Right lobe of liver (tissue), 6 donors: ENCODE measurements at regions not wholly inside any gene's neighbourhood (a gene's known extent, or its start where the extent isn't known, plus 50 kb on each side); places are given as distances from the start of the nearest gene placed in this dataset.

Experiments used
- ATAC-seq, 4 donors: fragments of 200-7000 bp; cut with Tn5 transposase; one replicate each; pipeline ENCODE4 v1.9.1; 2020; ENCODE audit warnings: mild to moderate bottlenecking in 4 of 4, moderate library complexity in 4 of 4
- DNase-seq, 3 donors: peaks; one replicate each; pipeline ENCODE4 v3.0.0-alpha.2; 2020
- H3K27ac ChIP-seq, 3 donors: fragments of 200-600 bp; one replicate each; pipeline ENCODE4 v1.8.0; 2022
- H3K27me3 ChIP-seq, 2 donors: fragments of 200-600 bp; one replicate each; pipeline ENCODE4 v1.8.0; 2022
- H3K36me3 ChIP-seq, 4 donors: fragments of 200-600 bp; sonication (generic) in 1 of 4; one replicate each; pipeline versions ENCODE4 v1.5.1 to v1.8.0; 2017 to 2022; ENCODE audit warnings: control low read depth in 1 of 4
- H3K4me1 ChIP-seq, 4 donors: fragments of 200-600 bp; sonication (generic) in 1 of 4; one replicate each; pipeline versions ENCODE4 v1.5.1 to v1.8.0; 2017 to 2022; ENCODE audit warnings: control low read depth in 1 of 4
- H3K4me3 ChIP-seq, 3 donors: fragments of 200-600 bp; one replicate each; pipeline ENCODE4 v1.8.0; 2022
- H3K9me3 ChIP-seq, 4 donors: fragments of 200-600 bp; sonication (generic) in 1 of 4; one replicate each; pipeline versions ENCODE4 v1.5.1 to v1.8.0; 2017 to 2022; ENCODE audit warnings: control low read depth in 1 of 4
- CTCF ChIP-seq, 4 donors: fragments of 200-600 bp in 3 of 4; fragments of 450-650 bp in 1 of 4; IDR thresholded peaks; one replicate each; pipeline versions ENCODE4 v1.5.1 to v1.8.0; 2016 to 2022; ENCODE audit warnings: antibody characterized with exemption in 4 of 4, mild to moderate bottlenecking in 2 of 4
- POLR2A ChIP-seq: fragments of 450-650 bp; IDR thresholded peaks from one replicate; pipeline ENCODE4 v1.6.1; 2017; ENCODE audit warnings: antibody characterized with exemption, mild to moderate bottlenecking
- WGBS: methylation state at CpG from one replicate; pipeline ENCODE4 v1.1.6; 2018; ENCODE audit warnings: low coverage, low lambda C conversion rate; ENCODE audit not compliant: insufficient coverage; ENCODE audit errors: missing lambda C conversion rate; 5-methylcytosine and 5-hydroxymethylcytosine counted together
- intact Hi-C, 2 donors: fragments of 100-400 bp; cut with DNase I; formaldehyde crosslinking; loops; one replicate each; pipeline versions ENCODE4 v1.11.2 to v1.14.1; 2022
- donor health status: DM: no; HTN: yes; CAD: no.
- donor health status: DM: no; HTN: no; CAD: no.
- donor health status: DM: no; HTN: no; CAD: no.
- donor health status: DM: no; HTN: yes; CAD: no.
- donor health status: DM: no; HTN: yes; CAD: no.

GRCh38 chr4:181581983-181582382 lies 661.2 kb upstream of the TENM3 start:
- H3K4me3 ChIP-seq, result no peak overlapping the region
- DNase-seq, result no peak
- H3K4me1 ChIP-seq, result no peaks in the 10 kb centered on the region
- no peaks in the 10 kb centered on the region for H3K27me3 ChIP-seq
- no peak for ATAC-seq
- H3K36me3 ChIP-seq, result no peaks in the 10 kb centered on the region
- intact Hi-C loops, result no loop called here
- 57% methylated on average over 3 of the region's 4 CpGs for WGBS
- H3K9me3 ChIP-seq, result no peaks in the 10 kb centered on the region
- TF ChIP-seq CTCF (IDR thresholded peaks at IDR 0.05) (no peak), POLR2A (no peak)
- no peak overlapping the region for H3K27ac ChIP-seq

GRCh38 chr4:181582595-181582994 lies 660.6 kb upstream of the TENM3 start:
- Histone ChIP-seq H3K4me3 (no peak overlapping the region), H3K27ac (no peak overlapping the region), H3K27me3 (no peaks in the 10 kb centered on the region), H3K9me3 (no peaks in the 10 kb centered on the region), H3K36me3 (no peaks in the 10 kb centered on the region), H3K4me1 (no peaks in the 10 kb centered on the region)
- DNase-seq (no peak), ATAC-seq (no peak)
- 74% methylated on average over 3 of the region's 4 CpGs for WGBS
- no peak for TF ChIP-seq POLR2A
- TF ChIP-seq CTCF (IDR thresholded peaks at IDR 0.05), result no peak
- intact Hi-C loops, result no loop called here

GRCh38 chr4:181588733-181589302 lies 654.4 kb upstream of the TENM3 start:
- WGBS, result 47% methylated on average over 4 of the region's 4 CpGs
- TF ChIP-seq POLR2A (no peak), CTCF (IDR thresholded peaks at IDR 0.05) (no peak)
- intact Hi-C loops, result no loop called here
- Histone ChIP-seq H3K36me3 (no peaks in the 10 kb centered on the region), H3K27me3 (no peaks in the 10 kb centered on the region), H3K27ac (no peak overlapping the region), H3K4me3 (no peak overlapping the region), H3K4me1 (no peaks in the 10 kb centered on the region), H3K9me3 (no peaks in the 10 kb centered on the region)
- DNase-seq (no peak), ATAC-seq (no peak)

GRCh38 chr4:181592221-181592745 lies 650.9 kb upstream of the TENM3 start:
- Histone ChIP-seq H3K9me3 (no peaks in the 10 kb centered on the region), H3K27me3 (no peaks in the 10 kb centered on the region), H3K36me3 (no peaks in the 10 kb centered on the region), H3K27ac (no peak overlapping the region), H3K4me1 (no peaks in the 10 kb centered on the region), H3K4me3 (no peak overlapping the region)
- no peak for ATAC-seq
- intact Hi-C loops, result no loop called here
- TF ChIP-seq POLR2A (no peak), CTCF (IDR thresholded peaks at IDR 0.05) (no peak)
- 35% methylated on average over 5 of the region's 5 CpGs for WGBS
- DNase-seq, result no peak

GRCh38 chr4:181593703-181594102 lies 649.5 kb upstream of the TENM3 start:
- Histone ChIP-seq H3K36me3 (no peaks in the 10 kb centered on the region), H3K9me3 (no peaks in the 10 kb centered on the region), H3K4me1 (no peaks in the 10 kb centered on the region), H3K4me3 (no peak overlapping the region), H3K27ac (no peak overlapping the region), H3K27me3 (no peaks in the 10 kb centered on the region)
- no peak for ATAC-seq
- 15% methylated on average over 2 of the region's 2 CpGs for WGBS
- intact Hi-C loops, result no loop called here
- no peak for DNase-seq
- TF ChIP-seq POLR2A (no peak), CTCF (IDR thresholded peaks at IDR 0.05) (no peak)
